Peyer's patch (tissue), 4 donors: ENCODE measurements at regions not wholly inside any gene's neighbourhood (a gene's known extent, or its start where the extent isn't known, plus 50 kb on each side); places are given as distances from the start of the nearest gene placed in this dataset.

ENCODE experiments used
- DNase-seq, 3 donors: peaks; one replicate each; pipeline ENCODE4 v3.0.0-alpha.2; 2017 to 2019
- H3K27ac ChIP-seq, 4 donors: fragments of 200-600 bp; sonication (generic); one replicate each; pipeline ENCODE4 v1.5.1; 2016 to 2019
- H3K27me3 ChIP-seq, 2 donors: fragments of 200-600 bp; sonication (generic); one replicate each; pipeline ENCODE4 v1.5.1; 2019
- H3K36me3 ChIP-seq, 3 donors: fragments of 200-600 bp; sonication (generic); one replicate each; pipeline ENCODE4 v1.5.1; 2016 to 2019
- H3K4me1 ChIP-seq, 4 donors: fragments of 200-600 bp; sonication (generic); one replicate each; pipeline ENCODE4 v1.5.1; 2016 to 2019
- H3K4me3 ChIP-seq, 4 donors: fragments of 200-600 bp; sonication (generic); 1 replicate in 3 of 4; 2 replicates in 1 of 4; pipeline ENCODE4 v1.5.1; 2016 to 2019; ENCODE audit warnings: mild to moderate bottlenecking in 1 of 4
- H3K9me3 ChIP-seq, 4 donors: fragments of 200-600 bp; sonication (generic); one replicate each; pipeline ENCODE4 v1.5.1; 2016 to 2019; ENCODE audit warnings: mild to moderate bottlenecking in 1 of 4
- POLR2A ChIP-seq, 2 donors: fragments of 450-650 bp; IDR thresholded peaks; one replicate each; pipeline ENCODE4 v1.5.1; 2017; ENCODE audit warnings: antibody characterized with exemption in 2 of 2, mild to moderate bottlenecking in 2 of 2, moderate library complexity in 2 of 2
- TF ChIP-seq, protein P1 (sequence below), 6 experiments: fragments of 450-650 bp in 4 of 6; fragments of 200-600 bp in 2 of 6; sonication (generic) in 1 of 6; IDR thresholded peaks; one replicate each; pipeline ENCODE4 v1.5.1; 2017 to 2019; ENCODE audit warnings: antibody characterized with exemption in 6 of 6, mild to moderate bottlenecking in 3 of 6, moderate library complexity in 1 of 6

DNA sequence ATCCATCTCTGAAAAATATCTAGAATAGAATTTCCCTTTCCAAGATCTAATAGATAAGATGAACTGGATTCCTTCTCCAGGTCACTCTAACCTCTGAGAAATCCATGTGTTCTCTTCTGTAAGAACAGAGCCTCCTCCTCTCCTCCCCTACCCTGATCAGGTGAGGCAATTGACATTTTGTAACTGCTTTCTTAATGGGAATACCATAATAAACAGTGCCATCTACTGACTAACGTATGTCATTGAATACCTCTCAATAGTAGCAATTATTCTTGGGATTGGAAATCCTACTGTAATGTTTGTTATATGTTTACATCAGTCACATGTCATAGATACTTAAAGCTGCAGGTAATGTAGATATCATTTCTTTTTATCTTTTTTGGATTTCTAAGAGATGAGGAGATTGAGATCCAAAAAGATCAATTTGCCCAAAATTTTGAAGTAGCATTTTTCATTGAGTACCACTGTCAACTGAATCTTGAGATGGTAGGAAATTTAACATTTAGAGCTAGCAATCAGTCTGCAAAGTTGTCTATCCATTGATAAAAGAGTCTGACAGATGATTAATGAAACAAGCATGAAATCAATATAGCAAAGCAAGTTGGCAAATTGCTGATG lies 365.8 kb upstream of the HSF2 start:
- Histone ChIP-seq H3K27ac (no peak overlapping the region), H3K27me3 (no peaks in the 10 kb centered on the region), H3K9me3 (no peaks in the 10 kb centered on the region), H3K36me3 (no peaks in the 10 kb centered on the region), H3K4me1 (no peaks in the 10 kb centered on the region), H3K4me3 (no peak overlapping the region)
- TF ChIP-seq, protein P1, sequence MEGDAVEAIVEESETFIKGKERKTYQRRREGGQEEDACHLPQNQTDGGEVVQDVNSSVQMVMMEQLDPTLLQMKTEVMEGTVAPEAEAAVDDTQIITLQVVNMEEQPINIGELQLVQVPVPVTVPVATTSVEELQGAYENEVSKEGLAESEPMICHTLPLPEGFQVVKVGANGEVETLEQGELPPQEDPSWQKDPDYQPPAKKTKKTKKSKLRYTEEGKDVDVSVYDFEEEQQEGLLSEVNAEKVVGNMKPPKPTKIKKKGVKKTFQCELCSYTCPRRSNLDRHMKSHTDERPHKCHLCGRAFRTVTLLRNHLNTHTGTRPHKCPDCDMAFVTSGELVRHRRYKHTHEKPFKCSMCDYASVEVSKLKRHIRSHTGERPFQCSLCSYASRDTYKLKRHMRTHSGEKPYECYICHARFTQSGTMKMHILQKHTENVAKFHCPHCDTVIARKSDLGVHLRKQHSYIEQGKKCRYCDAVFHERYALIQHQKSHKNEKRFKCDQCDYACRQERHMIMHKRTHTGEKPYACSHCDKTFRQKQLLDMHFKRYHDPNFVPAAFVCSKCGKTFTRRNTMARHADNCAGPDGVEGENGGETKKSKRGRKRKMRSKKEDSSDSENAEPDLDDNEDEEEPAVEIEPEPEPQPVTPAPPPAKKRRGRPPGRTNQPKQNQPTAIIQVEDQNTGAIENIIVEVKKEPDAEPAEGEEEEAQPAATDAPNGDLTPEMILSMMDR (IDR thresholded peaks at IDR 0.05): peak in 5 of 6 experiments; percentile 39 to 71 (median 64)
- no peak for TF ChIP-seq POLR2A (IDR thresholded peaks at IDR 0.05)
- no peak for DNase-seq

DNA sequence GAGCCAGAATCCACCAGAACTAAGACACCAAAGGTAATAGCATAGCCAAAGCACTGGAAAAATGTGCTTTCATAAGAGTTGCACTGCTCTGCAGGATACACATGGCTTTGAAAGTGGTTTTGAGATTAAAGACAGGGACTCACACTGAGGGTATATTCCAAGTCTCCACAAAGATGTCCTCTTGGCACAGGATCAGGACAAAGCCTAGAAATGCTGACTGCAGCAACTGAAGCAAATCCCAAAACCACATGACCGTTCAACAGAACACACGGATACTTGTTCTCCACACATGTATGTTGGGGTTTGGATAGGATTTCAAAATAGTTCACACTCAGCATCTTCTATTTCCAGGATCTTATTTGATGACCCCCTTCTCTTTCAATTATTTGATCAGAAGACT lies 364.3 kb upstream of the HSF2 start:
- TF ChIP-seq POLR2A (IDR thresholded peaks at IDR 0.05): no peak
- TF ChIP-seq, protein P1 (IDR thresholded peaks at IDR 0.05): no peak
- H3K4me3 ChIP-seq: no peak overlapping the region
- DNase-seq: no peak
- H3K27me3 ChIP-seq: no peaks in the 10 kb centered on the region
- no peaks in the 10 kb centered on the region for H3K36me3 ChIP-seq
- H3K4me1 ChIP-seq: no peaks in the 10 kb centered on the region
- no peaks in the 10 kb centered on the region for H3K9me3 ChIP-seq
- H3K27ac ChIP-seq: no peak overlapping the region

DNA sequence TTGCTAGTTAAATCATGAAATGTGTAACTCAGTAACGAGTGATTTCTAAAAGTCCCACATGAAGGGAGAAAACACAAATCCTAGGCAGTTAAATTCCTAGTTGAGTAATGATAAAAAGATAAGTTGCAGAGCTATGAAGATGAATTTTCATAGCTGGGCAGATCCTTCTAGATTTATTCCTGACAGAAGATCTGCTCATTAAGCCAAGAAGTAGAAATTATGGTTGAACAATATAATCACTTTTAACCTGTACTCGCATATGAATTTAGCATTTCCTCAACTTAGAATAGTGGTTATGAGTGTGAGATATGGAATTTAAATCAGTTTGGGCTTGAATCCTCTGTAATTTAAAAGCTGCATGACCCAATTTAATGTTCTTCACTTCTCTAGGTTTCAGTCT lies 359.2 kb upstream of the HSF2 start:
- no peaks in the 10 kb centered on the region for H3K27me3 ChIP-seq
- no peak for DNase-seq
- H3K4me3 ChIP-seq: no peak overlapping the region
- no peaks in the 10 kb centered on the region for H3K4me1 ChIP-seq
- TF ChIP-seq, protein P1 (IDR thresholded peaks at IDR 0.05): no peak
- no peak for TF ChIP-seq POLR2A (IDR thresholded peaks at IDR 0.05)
- H3K36me3 ChIP-seq: no peaks in the 10 kb centered on the region
- no peaks in the 10 kb centered on the region for H3K9me3 ChIP-seq
- H3K27ac ChIP-seq: no peak overlapping the region

DNA sequence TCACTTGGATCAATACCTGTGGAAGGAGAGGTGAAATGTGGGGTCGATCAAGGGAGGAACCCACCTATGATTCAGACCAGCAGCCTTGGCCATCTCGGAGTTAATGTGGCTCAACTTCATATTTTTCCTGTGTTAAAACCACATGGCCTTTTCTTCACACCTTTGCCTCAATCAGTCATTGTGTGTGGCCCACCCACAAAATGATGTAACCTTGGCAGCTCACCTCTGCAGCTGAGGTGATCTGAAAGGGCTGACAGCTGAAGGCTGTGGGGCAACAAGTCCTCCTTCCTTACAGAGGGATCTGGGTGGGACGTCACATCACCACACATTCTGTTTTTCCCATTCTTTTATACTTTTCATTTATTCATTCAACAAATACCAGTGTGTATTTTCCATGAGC lies 357.1 kb upstream of the HSF2 start:
- DNase-seq: no peak
- H3K27me3 ChIP-seq: no peaks in the 10 kb centered on the region
- no peaks in the 10 kb centered on the region for H3K4me1 ChIP-seq
- no peak for TF ChIP-seq POLR2A (IDR thresholded peaks at IDR 0.05)
- TF ChIP-seq, protein P1 (IDR thresholded peaks at IDR 0.05): no peak
- H3K27ac ChIP-seq: no peak overlapping the region
- H3K36me3 ChIP-seq: no peaks in the 10 kb centered on the region
- H3K4me3 ChIP-seq: no peak overlapping the region
- H3K9me3 ChIP-seq: no peaks in the 10 kb centered on the region

DNA sequence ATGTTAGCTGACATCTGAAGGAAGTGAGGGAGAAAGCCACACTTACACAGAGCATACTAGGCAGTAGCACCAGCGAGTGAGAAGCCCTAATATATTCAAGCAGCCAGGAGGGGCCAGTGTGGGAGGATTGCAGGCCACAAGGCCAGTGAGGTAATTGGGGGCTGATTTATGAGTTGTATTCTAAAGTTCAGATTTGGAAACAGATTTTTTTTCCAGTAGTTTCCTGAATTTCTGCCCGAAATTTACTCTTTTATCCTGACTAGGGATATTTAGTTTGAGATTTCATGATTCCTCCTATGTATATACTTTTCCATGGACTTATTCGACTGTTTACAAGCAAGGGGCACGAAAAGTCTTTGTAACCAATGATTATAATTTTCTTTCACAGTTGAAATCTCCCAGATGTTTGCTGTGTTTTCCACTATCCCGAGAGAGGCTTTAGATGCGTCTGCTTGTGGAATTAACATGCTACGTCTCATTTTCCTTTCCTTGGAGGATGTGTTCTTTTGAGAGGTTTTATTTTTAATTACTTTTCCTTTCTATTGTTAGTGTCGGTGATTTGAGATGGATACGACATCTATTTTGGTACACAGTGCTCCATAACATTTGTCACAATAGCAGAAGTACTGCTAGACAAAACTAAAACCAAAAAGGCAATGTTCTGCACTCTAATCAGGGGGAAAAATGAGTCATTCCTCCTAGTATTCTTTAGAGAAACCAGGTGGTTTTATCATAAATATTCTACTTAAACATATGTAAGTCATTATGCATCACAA lies 356.3 kb upstream of the HSF2 start:
- H3K27ac ChIP-seq: no peak overlapping the region
- DNase-seq: no peak

More for the DNA sequence above, 356.3 kb upstream of the HSF2 start:
- TF ChIP-seq, protein P1 (IDR thresholded peaks at IDR 0.05): no peak
- TF ChIP-seq POLR2A (IDR thresholded peaks at IDR 0.05): no peak
- H3K36me3 ChIP-seq: no peaks in the 10 kb centered on the region
- H3K4me1 ChIP-seq: no peaks in the 10 kb centered on the region
- H3K4me3 ChIP-seq: no peak overlapping the region
- H3K9me3 ChIP-seq: no peaks in the 10 kb centered on the region
- H3K27me3 ChIP-seq: no peaks in the 10 kb centered on the region
